Ovary (tissue), 7 donors: ENCODE measurements at regions not wholly inside any gene's neighbourhood (a gene's known extent, or its start where the extent isn't known, plus 50 kb on each side); places are given as distances from the start of the nearest gene placed in this dataset.

ENCODE experiments used
- DNase-seq, 5 donors: peaks; one replicate each; pipeline ENCODE4 v3.0.0-alpha.2; 2019 to 2020
- H3K27ac ChIP-seq, 2 donors: fragments of 200-600 bp; one replicate each; pipeline versions ENCODE4 v1.5.1 to v1.8.0; 2019 to 2022
- H3K27me3 ChIP-seq: fragments of 200-600 bp; one replicate; pipeline ENCODE4 v1.8.0; 2022
- H3K36me3 ChIP-seq: fragments of 200-600 bp; sonication (generic); one replicate; pipeline ENCODE4 v1.5.1; 2019
- H3K4me1 ChIP-seq: one replicate; pipeline ENCODE4 v1.8.1; 2013; ENCODE audit warnings: mild to moderate bottlenecking, moderate library complexity; ENCODE audit not compliant: insufficient read depth
- H3K4me3 ChIP-seq: fragments of 200-600 bp; sonication (generic); one replicate; pipeline ENCODE4 v1.5.1; 2017
- H3K9me3 ChIP-seq, 2 donors: fragments of 200-600 bp in 1 of 2; sonication (generic) in 1 of 2; one replicate each; pipeline versions ENCODE4 v1.5.1 to v1.8.1; 2013 to 2019; ENCODE audit warnings: mild to moderate bottlenecking in 1 of 2, moderate library complexity in 1 of 2
- CTCF ChIP-seq, 3 donors: fragments of 450-650 bp in 2 of 3; fragments of 200-600 bp in 1 of 3; IDR thresholded peaks; one replicate each; pipeline versions ENCODE4 v1.5.1 to v1.8.0; 2016 to 2022; ENCODE audit warnings: antibody characterized with exemption in 3 of 3, mild to moderate bottlenecking in 1 of 3
- EP300 ChIP-seq: sonication (generic); formaldehyde crosslinking; IDR thresholded peaks from one replicate; pipeline ENCODE4 v1.6.1; 2017; ENCODE audit warnings: antibody characterized with exemption
- POLR2A ChIP-seq: fragments of 450-650 bp; IDR thresholded peaks from one replicate; pipeline ENCODE4 v1.6.1; 2017; ENCODE audit warnings: antibody characterized with exemption, mild to moderate bottlenecking, moderate library complexity
- WGBS, 3 donors: extraction: QIAGEN DNeasy Blood & Tissue Kit in 1 of 3; methylation state at CpG; one replicate each; pipeline versions ENCODE4 v1.1.5 to v1.1.7; 2013 to 2017; 5-methylcytosine and 5-hydroxymethylcytosine counted together
- intact Hi-C, 4 donors: fragments of 100-400 bp; cut with DNase I; formaldehyde crosslinking; loops; one replicate each; pipeline versions ENCODE4 v1.11.0 to v1.15.1; 2022 to 2023
- donor health status: DM: no; HTN: no; CAD: no; lungs with moderate emphysema.
- donor health status: DM: no; HTN: no; CAD: no.
- donor health status: Bipolar disorder and iron deficiency.
- donor health status: DM: no; HTN: no; CAD: no.
- donor health status: DM: yes; HTN: yes; CAD: no.

- Histone ChIP-seq H3K36me3 (no peaks in the 10 kb centered on the region), H3K4me1 (no peaks in the 10 kb centered on the region), H3K4me3 (no peak overlapping the region), H3K27me3 (no peaks in the 10 kb centered on the region), H3K9me3 (no peaks in the 10 kb centered on the region), H3K27ac (no peak overlapping the region)
- no peak for DNase-seq
- intact Hi-C loops = no loop called here
- 71 to 79% (median 72%) methylated on average over 3 of the region's 3 CpGs for WGBS, 3 donors
- TF ChIP-seq CTCF (IDR thresholded peaks at IDR 0.05) (no peak), EP300 (no peak), POLR2A (no peak)
Observed at GRCh38 chr3:41138146-41138545, 61.2 kb upstream of the CTNNB1 start.

- Histone ChIP-seq H3K27ac (no peak overlapping the region), H3K4me1 (no peaks in the 10 kb centered on the region), H3K36me3 (no peaks in the 10 kb centered on the region), H3K9me3 (no peaks in the 10 kb centered on the region), H3K4me3 (no peak overlapping the region), H3K27me3 (no peaks in the 10 kb centered on the region)
- TF ChIP-seq CTCF (IDR thresholded peaks at IDR 0.05) (no peak), POLR2A (no peak), EP300 (no peak)
- DNase-seq = no peak
- intact Hi-C loops = no loop called here
- WGBS, 3 donors = 87 to 94% (median 87%) methylated on average over 3 of the region's 3 CpGs
Observed at GRCh38 chr3:41138601-41139000, 60.7 kb upstream of the CTNNB1 start.

DNA sequence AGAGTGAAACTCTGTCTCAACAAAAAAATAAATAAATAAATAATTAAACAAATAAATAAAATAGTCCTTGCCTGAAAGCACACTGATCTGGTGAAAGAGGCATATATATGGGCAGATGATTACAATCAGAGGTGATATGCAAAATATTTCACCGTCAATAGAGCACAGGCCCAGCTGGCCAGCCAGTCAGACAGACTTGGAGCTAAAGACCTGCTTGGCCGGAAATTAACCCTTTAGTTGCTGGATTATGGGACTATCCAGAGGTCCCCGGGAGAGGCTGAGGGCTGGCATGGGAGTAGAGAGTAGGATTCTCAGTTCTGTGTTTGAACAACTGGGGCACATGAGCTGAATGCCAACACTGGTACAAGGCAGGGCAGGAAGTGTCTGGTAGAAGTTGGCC, 59.1 kb upstream of the CTNNB1 start:
- H3K4me1 ChIP-seq = no peaks in the 10 kb centered on the region
- intact Hi-C loops = no loop called here
- H3K36me3 ChIP-seq = no peaks in the 10 kb centered on the region
- H3K27ac ChIP-seq = no peak overlapping the region
- no peak for TF ChIP-seq CTCF (IDR thresholded peaks at IDR 0.05)
- no peak for TF ChIP-seq POLR2A
- no peak for TF ChIP-seq EP300
- no peak overlapping the region for H3K4me3 ChIP-seq
- DNase-seq = no peak
- 61 to 72% (median 72%) methylated on average over 3 of the region's 3 CpGs for WGBS, 3 donors
- no peaks in the 10 kb centered on the region for H3K9me3 ChIP-seq
- no peaks in the 10 kb centered on the region for H3K27me3 ChIP-seq

DNA sequence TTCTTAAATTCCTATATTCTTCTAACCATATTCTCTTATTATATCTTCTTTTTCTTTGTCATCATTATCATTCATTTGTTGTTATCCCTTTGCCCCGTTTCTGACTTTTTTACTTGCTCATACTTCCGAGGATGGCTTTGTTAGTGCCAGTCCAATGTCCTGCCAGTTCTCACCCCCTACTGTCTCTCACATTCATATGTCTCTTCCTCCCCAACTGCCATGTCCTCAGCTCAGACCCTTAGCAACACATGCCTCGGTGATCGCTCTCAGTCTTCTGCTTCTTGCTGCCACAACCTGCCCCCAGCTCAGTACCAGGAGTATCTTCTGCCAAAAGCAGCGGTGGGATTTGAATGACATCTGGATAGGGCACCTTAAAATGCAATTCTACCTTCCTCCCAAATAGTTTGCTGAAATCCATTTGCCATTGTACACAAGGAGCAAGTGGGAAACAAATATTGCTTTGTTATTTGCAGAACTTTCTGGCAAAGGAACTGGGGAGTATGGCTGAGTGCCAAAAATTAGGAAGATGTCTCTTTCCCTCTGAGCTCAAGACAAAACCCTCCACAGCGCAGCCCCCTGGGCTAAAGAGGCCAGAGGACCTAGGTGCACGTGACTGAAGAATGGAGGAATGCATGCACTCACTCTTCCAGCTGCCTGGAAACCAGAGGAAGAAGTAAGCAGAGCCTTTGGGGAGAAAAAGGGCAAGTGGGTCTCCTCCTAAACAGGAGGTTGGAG, 57.7 kb upstream of the CTNNB1 start:
- 83 to 91% (median 84%) methylated on average over 7 of the region's 7 CpGs for WGBS, 3 donors
- Histone ChIP-seq H3K36me3 (no peaks in the 10 kb centered on the region), H3K4me1 (no peaks in the 10 kb centered on the region), H3K4me3 (no peak overlapping the region), H3K9me3 (no peaks in the 10 kb centered on the region), H3K27me3 (no peaks in the 10 kb centered on the region), H3K27ac (no peak overlapping the region)
- no peak for TF ChIP-seq CTCF (IDR thresholded peaks at IDR 0.05)
- no peak for TF ChIP-seq EP300
- TF ChIP-seq POLR2A = no peak
- intact Hi-C loops = no loop called here
- no peak for DNase-seq
